Gastroesophageal sphincter (tissue), 3 donors: ENCODE measurements at regions not wholly inside any gene's neighbourhood (a gene's known extent, or its start where the extent isn't known, plus 50 kb on each side); places are given as distances from the start of the nearest gene placed in this dataset.

ENCODE experiments used
- EP300 ChIP-seq: sonication (generic); formaldehyde crosslinking; IDR thresholded peaks from one replicate; pipeline ENCODE4 v1.6.1; 2017; ENCODE audit warnings: antibody characterized with exemption, mild to moderate bottlenecking
- POLR2A ChIP-seq, 2 donors: fragments of 450-650 bp; IDR thresholded peaks; one replicate each; pipeline ENCODE4 v1.6.1; 2017; ENCODE audit warnings: antibody characterized with exemption in 2 of 2, mild to moderate bottlenecking in 2 of 2, moderate library complexity in 1 of 2
- TF ChIP-seq, protein P1 (sequence below), 4 experiments: fragments of 200-600 bp in 2 of 4; fragments of 450-650 bp in 2 of 4; sonication (generic) in 1 of 4; IDR thresholded peaks; one replicate each; pipeline ENCODE4 v1.5.1; 2017 to 2019; ENCODE audit warnings: antibody characterized with exemption in 4 of 4, mild to moderate bottlenecking in 2 of 4, moderate library complexity in 2 of 4

DNA sequence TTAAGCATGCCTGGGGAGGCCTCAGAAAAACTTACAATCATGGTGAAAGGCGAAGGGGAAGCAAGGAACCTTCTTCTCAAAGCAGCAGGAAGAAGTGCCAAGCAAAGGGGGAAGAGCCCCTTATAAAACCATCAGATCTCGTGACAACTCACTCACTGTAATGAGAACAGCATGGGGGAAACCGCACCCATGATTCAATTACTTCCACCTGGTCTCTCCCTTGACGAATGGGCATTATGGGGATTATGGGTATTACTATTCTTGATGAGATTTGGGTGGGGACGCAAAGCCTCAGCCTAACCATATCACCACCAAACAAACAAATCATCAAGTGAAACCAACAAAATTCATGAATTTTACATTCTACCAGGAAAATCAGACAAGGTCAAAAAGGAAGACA lies 76.7 kb upstream of the TAB3 start:
- TF ChIP-seq, protein P1, sequence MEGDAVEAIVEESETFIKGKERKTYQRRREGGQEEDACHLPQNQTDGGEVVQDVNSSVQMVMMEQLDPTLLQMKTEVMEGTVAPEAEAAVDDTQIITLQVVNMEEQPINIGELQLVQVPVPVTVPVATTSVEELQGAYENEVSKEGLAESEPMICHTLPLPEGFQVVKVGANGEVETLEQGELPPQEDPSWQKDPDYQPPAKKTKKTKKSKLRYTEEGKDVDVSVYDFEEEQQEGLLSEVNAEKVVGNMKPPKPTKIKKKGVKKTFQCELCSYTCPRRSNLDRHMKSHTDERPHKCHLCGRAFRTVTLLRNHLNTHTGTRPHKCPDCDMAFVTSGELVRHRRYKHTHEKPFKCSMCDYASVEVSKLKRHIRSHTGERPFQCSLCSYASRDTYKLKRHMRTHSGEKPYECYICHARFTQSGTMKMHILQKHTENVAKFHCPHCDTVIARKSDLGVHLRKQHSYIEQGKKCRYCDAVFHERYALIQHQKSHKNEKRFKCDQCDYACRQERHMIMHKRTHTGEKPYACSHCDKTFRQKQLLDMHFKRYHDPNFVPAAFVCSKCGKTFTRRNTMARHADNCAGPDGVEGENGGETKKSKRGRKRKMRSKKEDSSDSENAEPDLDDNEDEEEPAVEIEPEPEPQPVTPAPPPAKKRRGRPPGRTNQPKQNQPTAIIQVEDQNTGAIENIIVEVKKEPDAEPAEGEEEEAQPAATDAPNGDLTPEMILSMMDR (IDR thresholded peaks at IDR 0.05) = no peak
- TF ChIP-seq EP300 = no peak
- TF ChIP-seq POLR2A (IDR thresholded peaks at IDR 0.05) = no peak
